Mesendoderm (in vitro differentiated cells): ENCODE measurements at regions not wholly inside any gene's neighbourhood (a gene's known extent, or its start where the extent isn't known, plus 50 kb on each side); places are given as distances from the start of the nearest gene placed in this dataset.
"Not testable (repeated sequence)": the region's sequence is repeated elsewhere in the genome, so short reads cannot be mapped to it uniquely, and the experiment has no call there.

ENCODE experiments used
- DNase-seq: peaks from one replicate; pipeline ENCODE4 v3.0.0; 2013
- H2AK5ac ChIP-seq: 2 replicates; pipeline ENCODE4 v1.6.1; 2013; ENCODE audit warnings: low read length, inconsistent platforms
- H2BK120ac ChIP-seq: 2 replicates; pipeline ENCODE4 v1.6.1; 2013; ENCODE audit warnings: low read depth, mild to moderate bottlenecking, low read length, moderate library complexity, mixed read lengths
- H2BK15ac ChIP-seq: replicated peaks from 2 replicates; pipeline ENCODE4 v1.6.1; 2013; ENCODE audit warnings: low read depth, mild to moderate bottlenecking, moderate library complexity
- H2BK5ac ChIP-seq: 2 replicates; pipeline ENCODE4 v1.6.1; 2013; ENCODE audit warnings: low read length, inconsistent platforms
- H3K18ac ChIP-seq: 2 replicates; pipeline ENCODE4 v1.6.1; 2013; ENCODE audit warnings: mild to moderate bottlenecking, low read length, mixed read lengths
- H3K23ac ChIP-seq: one replicate; pipeline ENCODE4 v1.6.1; 2013; ENCODE audit warnings: low read length
- H3K27ac ChIP-seq: 2 replicates; pipeline ENCODE4 v1.5.1; 2013; ENCODE audit warnings: low read depth, mild to moderate bottlenecking, inconsistent platforms, low read length, moderate library complexity
- H3K27me3 ChIP-seq: 2 replicates; pipeline ENCODE4 v1.6.1; 2013; ENCODE audit warnings: low read length, control low read depth, mild to moderate bottlenecking, inconsistent platforms; ENCODE audit not compliant: insufficient read depth, poor library complexity
- H3K36me3 ChIP-seq: 2 replicates; pipeline ENCODE4 v1.6.1; 2013; ENCODE audit warnings: low read length, inconsistent platforms; ENCODE audit not compliant: control insufficient read depth, insufficient read depth
- H3K4ac ChIP-seq: one replicate; pipeline ENCODE4 v1.6.1; 2013; ENCODE audit warnings: low read depth, mild to moderate bottlenecking, low read length, moderate library complexity
- H3K4me1 ChIP-seq: 2 replicates; pipeline ENCODE4 v1.6.1; 2013; ENCODE audit warnings: low read depth, low read length, inconsistent platforms; ENCODE audit not compliant: control insufficient read depth
- H3K4me2 ChIP-seq: 2 replicates; pipeline ENCODE4 v1.6.1; 2013; ENCODE audit warnings: low read length
- H3K4me3 ChIP-seq: 2 replicates; pipeline ENCODE4 v1.5.1; 2013; ENCODE audit warnings: mild to moderate bottlenecking, low read length
- H3K56ac ChIP-seq: one replicate; pipeline ENCODE4 v1.6.1; 2013; ENCODE audit warnings: low read length
- H3K79me1 ChIP-seq: 2 replicates; pipeline ENCODE4 v1.6.1; 2013; ENCODE audit warnings: low read length, inconsistent platforms
- H3K79me2 ChIP-seq: 2 replicates; pipeline ENCODE4 v1.6.1; 2013; ENCODE audit warnings: mild to moderate bottlenecking, low read length; ENCODE audit not compliant: control insufficient read depth, insufficient read depth
- H3K9ac ChIP-seq: 2 replicates; pipeline ENCODE4 v1.6.1; 2013; ENCODE audit warnings: low read length, inconsistent platforms
- H4K5ac ChIP-seq: one replicate; pipeline ENCODE4 v1.6.1; 2013; ENCODE audit warnings: low read length
- H4K8ac ChIP-seq: one replicate; pipeline ENCODE4 v1.6.1; 2013; ENCODE audit warnings: low read depth, mild to moderate bottlenecking, control low read depth, low read length, moderate library complexity
- WGBS: extraction: QIAGEN DNeasy Blood & Tissue Kit; methylation state at CpG from one replicate; pipeline ENCODE4 v1.1.7; 2013; ENCODE audit warnings: low lambda C conversion rate, missing lambda C conversion rate; ENCODE audit not compliant: insufficient coverage; ENCODE audit errors: extremely low coverage; 5-methylcytosine and 5-hydroxymethylcytosine counted together

- Histone ChIP-seq H4K8ac (no peak overlapping the region), H3K4me3 (no peak overlapping the region), H3K9ac (no peak overlapping the region), H3K4me1 (no peaks in the 10 kb centered on the region), H2BK5ac (no peak overlapping the region), H2BK120ac (no peak overlapping the region), H3K56ac (no peak overlapping the region), H3K27me3 (no peaks in the 10 kb centered on the region), H3K18ac (no peak overlapping the region), H4K5ac (no peak overlapping the region), H3K27ac (no peak overlapping the region), H3K79me2 (no peaks in the 10 kb centered on the region), H2BK15ac (no peak overlapping the region), H2AK5ac (no peak overlapping the region), H3K79me1 (no peaks in the 10 kb centered on the region), H3K36me3 (no peaks in the 10 kb centered on the region), H3K4me2 (no peak overlapping the region), H3K23ac (no peak overlapping the region), H3K4ac (no peak overlapping the region)
- DNase-seq = no peak
- WGBS = 100% methylated on average over 1 of the region's 4 CpGs
Observed at GRCh38 chr7:119733127-119733879, 539.7 kb upstream of the KCND2 start.

GRCh38 chr7:119737390-119737789 lies 535.6 kb upstream of the KCND2 start:
- Histone ChIP-seq H3K4me1 (no peaks in the 10 kb centered on the region), H3K4me2 (no peak overlapping the region), H2BK15ac (no peak overlapping the region), H3K27me3 (no peaks in the 10 kb centered on the region), H2BK120ac (no peak overlapping the region), H3K36me3 (no peaks in the 10 kb centered on the region), H3K18ac (no peak overlapping the region), H3K9ac (no peak overlapping the region), H2AK5ac (no peak overlapping the region), H3K23ac (no peak overlapping the region), H3K56ac (no peak overlapping the region), H3K4ac (no peak overlapping the region), H3K79me1 (no peaks in the 10 kb centered on the region), H3K4me3 (no peak overlapping the region), H3K79me2 (no peaks in the 10 kb centered on the region), H4K5ac (no peak overlapping the region), H3K27ac (no peak overlapping the region), H2BK5ac (no peak overlapping the region), H4K8ac (no peak overlapping the region)
- no peak for DNase-seq

DNA sequence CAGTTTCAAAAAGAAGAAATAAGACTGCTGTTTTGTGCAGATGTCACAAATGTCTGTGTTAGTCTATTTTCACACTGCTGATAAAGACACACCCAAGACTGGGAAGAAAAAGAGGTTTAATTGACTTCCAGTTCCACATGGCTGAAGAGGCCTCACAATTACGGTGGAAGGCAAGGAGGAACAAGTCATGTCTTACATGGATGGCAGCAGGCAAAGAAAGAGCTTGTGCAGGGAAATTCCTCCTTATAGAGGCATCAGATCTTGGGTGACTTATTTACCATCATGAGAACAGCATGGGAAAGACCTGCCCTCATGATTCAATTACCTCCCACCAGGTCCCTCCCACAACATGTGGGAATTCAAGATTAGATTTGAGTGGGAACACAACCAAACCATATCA lies 527.7 kb upstream of the KCND2 start:
- H3K4me1 ChIP-seq, H2AK5ac ChIP-seq, H2BK5ac ChIP-seq, H3K4me2 ChIP-seq, H3K36me3 ChIP-seq, H3K9ac ChIP-seq, H2BK120ac ChIP-seq, H2BK15ac ChIP-seq, H4K8ac ChIP-seq, H3K56ac ChIP-seq, H4K5ac ChIP-seq, H3K18ac ChIP-seq, H3K4ac ChIP-seq, H3K4me3 ChIP-seq, H3K79me2 ChIP-seq, DNase-seq, H3K23ac ChIP-seq, H3K79me1 ChIP-seq, H3K27ac ChIP-seq, H3K27me3 ChIP-seq: not testable (repeated sequence)
- WGBS = no CpG with 5 or more reads among the region's 1 CpG

GRCh38 chr7:119748251-119748860 lies 524.6 kb upstream of the KCND2 start:
- H3K27me3 ChIP-seq = no peaks in the 10 kb centered on the region
- H3K9ac ChIP-seq = no peak overlapping the region
- H3K79me2 ChIP-seq = no peaks in the 10 kb centered on the region
- WGBS = no CpG with 5 or more reads among the region's 1 CpG
- H3K79me1 ChIP-seq = no peaks in the 10 kb centered on the region
- no peaks in the 10 kb centered on the region for H3K4me1 ChIP-seq
- no peak overlapping the region for H2BK15ac ChIP-seq
- H3K23ac ChIP-seq = no peak overlapping the region
- H4K5ac ChIP-seq = no peak overlapping the region
- H3K4ac ChIP-seq = no peak overlapping the region
- no peak overlapping the region for H3K56ac ChIP-seq
- H4K8ac ChIP-seq = no peak overlapping the region
- H3K4me2 ChIP-seq = no peak overlapping the region
- DNase-seq = peak; percentile 12
- no peak overlapping the region for H3K27ac ChIP-seq
- no peak overlapping the region for H2BK120ac ChIP-seq
- no peaks in the 10 kb centered on the region for H3K36me3 ChIP-seq
- no peak overlapping the region for H2BK5ac ChIP-seq
- no peak overlapping the region for H2AK5ac ChIP-seq
- no peak overlapping the region for H3K4me3 ChIP-seq
- H3K18ac ChIP-seq = no peak overlapping the region

DNA sequence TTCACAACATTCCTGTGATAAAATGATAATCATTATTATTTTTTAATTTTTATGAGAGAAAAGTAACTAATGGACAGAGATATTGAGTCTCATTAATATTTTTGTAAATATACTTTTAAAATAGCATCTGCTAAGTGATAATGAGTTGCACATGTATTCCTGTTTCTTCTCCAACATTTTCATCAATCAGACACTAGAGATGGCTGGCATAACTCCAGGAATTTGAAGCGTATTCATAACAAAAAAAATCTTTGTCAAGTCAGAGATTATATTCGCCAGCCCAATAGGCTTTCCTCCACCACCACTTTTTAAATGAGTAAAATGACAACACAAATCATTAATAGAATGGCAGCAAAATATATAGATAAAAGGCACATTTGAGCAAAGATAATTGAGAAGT lies 524.0 kb upstream of the KCND2 start:
- H4K5ac ChIP-seq = no peak overlapping the region
- no peaks in the 10 kb centered on the region for H3K79me2 ChIP-seq
- no peak overlapping the region for H3K4ac ChIP-seq
- no peak overlapping the region for H3K4me3 ChIP-seq
- H3K27me3 ChIP-seq = no peaks in the 10 kb centered on the region
- no peak overlapping the region for H2AK5ac ChIP-seq
- no peak overlapping the region for H3K27ac ChIP-seq
- WGBS = no CpG with 5 or more reads among the region's 2 CpGs
- no peak overlapping the region for H2BK5ac ChIP-seq
- H3K4me2 ChIP-seq = no peak overlapping the region
- no peak overlapping the region for H3K9ac ChIP-seq
- no peak overlapping the region for H3K56ac ChIP-seq
- H3K36me3 ChIP-seq = no peaks in the 10 kb centered on the region
- DNase-seq = no peak
- H3K23ac ChIP-seq = no peak overlapping the region
- no peaks in the 10 kb centered on the region for H3K79me1 ChIP-seq
- H2BK120ac ChIP-seq = no peak overlapping the region
- H2BK15ac ChIP-seq = no peak overlapping the region
- H4K8ac ChIP-seq = no peak overlapping the region
- H3K4me1 ChIP-seq = no peaks in the 10 kb centered on the region
- H3K18ac ChIP-seq = no peak overlapping the region

- H3K23ac ChIP-seq = no peak overlapping the region
- H3K4me3 ChIP-seq = no peak overlapping the region
- no peak overlapping the region for H3K4ac ChIP-seq
- H3K27ac ChIP-seq = no peak overlapping the region
- H2BK15ac ChIP-seq = no peak overlapping the region
- H3K56ac ChIP-seq = no peak overlapping the region
- no peaks in the 10 kb centered on the region for H3K4me1 ChIP-seq
- no peaks in the 10 kb centered on the region for H3K27me3 ChIP-seq
- no peak overlapping the region for H2BK120ac ChIP-seq
- no peaks in the 10 kb centered on the region for H3K79me2 ChIP-seq
- no peak overlapping the region for H4K8ac ChIP-seq
- H2BK5ac ChIP-seq = no peak overlapping the region
- H3K9ac ChIP-seq = no peak overlapping the region
- H3K4me2 ChIP-seq = no peak overlapping the region
- no peak overlapping the region for H2AK5ac ChIP-seq
- no peak overlapping the region for H3K18ac ChIP-seq
- H3K79me1 ChIP-seq = no peaks in the 10 kb centered on the region
- no peak overlapping the region for H4K5ac ChIP-seq
- no peaks in the 10 kb centered on the region for H3K36me3 ChIP-seq
- DNase-seq = no peak
Observed at GRCh38 chr7:119756687-119757086, 516.3 kb upstream of the KCND2 start.
